GM23338 (cell line): ENCODE measurements at regions not wholly inside any gene's neighbourhood (a gene's known extent, or its start where the extent isn't known, plus 50 kb on each side); places are given as distances from the start of the nearest gene placed in this dataset.

ENCODE experiments used
- ATAC-seq: fragments of 200-7000 bp; cut with Tn5 transposase; 3 replicates; pipeline ENCODE4 v1.9.1; 2020
- DNase-seq: peaks from one replicate; pipeline ENCODE4 v3.0.0-alpha.2; 2015; ENCODE audit warnings: low spot score
- H2AFZ ChIP-seq: fragments of 200-600 bp; sonication (generic); 2 replicates; pipeline ENCODE4 v1.8.0; 2016; ENCODE audit warnings: antibody characterized with exemption, mild to moderate bottlenecking, moderate library complexity
- H3F3A ChIP-seq: fragments of 200-600 bp; sonication (generic); replicated peaks from 2 replicates; pipeline ENCODE4 v1.8.0; 2017; ENCODE audit warnings: antibody characterized with exemption, mixed run types, low read depth
- H3K27ac ChIP-seq: fragments of 200-600 bp; sonication (generic); 2 replicates; pipeline ENCODE4 v1.6.1; 2016; ENCODE audit warnings: low read depth
- H3K27me3 ChIP-seq: fragments of 200-600 bp; sonication (generic); 2 replicates; pipeline ENCODE4 v1.8.0; 2016; ENCODE audit warnings: mild to moderate bottlenecking, mixed run types, moderate library complexity; ENCODE audit not compliant: insufficient read depth
- H3K36me3 ChIP-seq: fragments of 200-600 bp; sonication (generic); 2 replicates; pipeline ENCODE4 v1.8.0; 2016; ENCODE audit warnings: mild to moderate bottlenecking; ENCODE audit not compliant: insufficient read depth
- H3K4me1 ChIP-seq: fragments of 200-600 bp; sonication (generic); 2 replicates; pipeline ENCODE4 v1.8.0; 2016; ENCODE audit warnings: mild to moderate bottlenecking, moderate library complexity; ENCODE audit not compliant: insufficient read depth
- H3K4me2 ChIP-seq: fragments of 200-600 bp; sonication (generic); 2 replicates; pipeline ENCODE4 v1.7.1; 2017; ENCODE audit warnings: mixed run types
- H3K4me3 ChIP-seq: fragments of 200-600 bp; sonication (generic); 2 replicates; pipeline ENCODE4 v1.6.1; 2016; ENCODE audit warnings: mixed run types
- H3K79me2 ChIP-seq: fragments of 200-600 bp; sonication (generic); replicated peaks from 2 replicates; pipeline ENCODE4 v1.8.0; 2017; ENCODE audit warnings: mild to moderate bottlenecking; ENCODE audit not compliant: insufficient read depth
- H3K9me2 ChIP-seq: fragments of 200-600 bp; sonication (generic); 2 replicates; pipeline ENCODE4 v1.8.0; 2017; ENCODE audit not compliant: insufficient read depth
- H4K20me1 ChIP-seq: fragments of 200-600 bp; sonication (generic); replicated peaks from 2 replicates; pipeline ENCODE4 v1.8.0; 2017; ENCODE audit warnings: mild to moderate bottlenecking; ENCODE audit not compliant: insufficient read depth
- H3K27ac Mint-ChIP-seq: 2 replicates; pipeline ENCODE4 v1.8.0; 2020; ENCODE audit warnings: inconsistent platforms, mild to moderate bottlenecking, moderate library complexity, mixed read lengths
- H3K27me3 Mint-ChIP-seq: 3 replicates; pipeline ENCODE4 v1.8.0; 2022; ENCODE audit warnings: low read depth, mild to moderate bottlenecking, moderate library complexity, mixed read lengths, inconsistent platforms; ENCODE audit not compliant: insufficient read depth, poor library complexity
- H3K36me3 Mint-ChIP-seq: 3 replicates; pipeline ENCODE4 v1.8.0; 2021; ENCODE audit warnings: low read depth, mild to moderate bottlenecking, inconsistent platforms, moderate library complexity, mixed read lengths
- H3K4me1 Mint-ChIP-seq: 3 replicates; pipeline ENCODE4 v1.8.0; 2020; ENCODE audit warnings: mild to moderate bottlenecking, inconsistent platforms, mixed read lengths
- H3K4me3 Mint-ChIP-seq: 3 replicates; pipeline ENCODE4 v1.8.0; 2021; ENCODE audit warnings: moderate library complexity, mild to moderate bottlenecking, inconsistent platforms, mixed read lengths
- H3K9me3 Mint-ChIP-seq: 3 replicates; pipeline ENCODE4 v1.8.0; 2020; ENCODE audit warnings: moderate library complexity, mild to moderate bottlenecking, inconsistent platforms, mixed read lengths
- CREB1 ChIP-seq: fragments of 250-450 bp; sonication (Bioruptor Pico); IDR thresholded peaks from 2 replicates; pipeline ENCODE4 v1.5.0; 2020; ENCODE audit warnings: low read depth, mild to moderate bottlenecking, moderate library complexity
- CTCF ChIP-seq, 2 experiments: fragments of 200-600 bp in 1 of 2; sonication (generic) in 1 of 2; conservative IDR thresholded peaks; 2 replicates each; pipeline versions ENCODE4 v1.5.1 to v1.6.1; 2016 to 2017; ENCODE audit warnings: antibody characterized with exemption in 2 of 2, low read depth in 2 of 2, mild to moderate bottlenecking in 2 of 2, moderate library complexity in 1 of 2
- ETS1 ChIP-seq: IDR thresholded peaks from 2 replicates; pipeline ENCODE4 v1.6.1; 2016; ENCODE audit warnings: antibody characterized with exemption
- EZH2 ChIP-seq: fragments of 200-600 bp; sonication (generic); IDR thresholded peaks from one replicate; pipeline ENCODE4 v1.8.0; 2017; ENCODE audit warnings: antibody characterized with exemption, mild to moderate bottlenecking, low read depth; ENCODE audit not compliant: unreplicated experiment
- EZH2phosphoT487 ChIP-seq: fragments of 200-600 bp; sonication (generic); IDR thresholded peaks from one replicate; pipeline ENCODE4 v1.8.1; 2018; ENCODE audit warnings: antibody characterized with exemption; ENCODE audit not compliant: unreplicated experiment
- JUNB ChIP-seq: IDR thresholded peaks from one replicate; pipeline ENCODE4 v1.6.1; 2016; ENCODE audit warnings: antibody characterized with exemption; ENCODE audit not compliant: unreplicated experiment
- POLR2AphosphoS5 ChIP-seq: IDR thresholded peaks from 2 replicates; pipeline ENCODE4 v1.6.1; 2016; ENCODE audit warnings: antibody characterized with exemption, low read depth
- REST ChIP-seq: IDR thresholded peaks from one replicate; pipeline ENCODE4 v1.6.1; 2018; ENCODE audit warnings: antibody characterized with exemption; ENCODE audit not compliant: unreplicated experiment
- STAT1 ChIP-seq: IDR thresholded peaks from one replicate; pipeline ENCODE4 v1.6.1; 2016; ENCODE audit warnings: antibody characterized with exemption; ENCODE audit not compliant: unreplicated experiment
- TF ChIP-seq, protein P1 (sequence below): fragments of 250-450 bp; sonication (Bioruptor Pico); IDR thresholded peaks from 2 replicates; pipeline ENCODE4 v1.5.0; 2020; ENCODE audit warnings: mild to moderate bottlenecking, moderate library complexity

- DNase-seq = no peak
- Histone ChIP-seq H3K36me3 (no peaks in the 10 kb centered on the region), H3K4me1 (no peaks in the 10 kb centered on the region; the same call in 1 of the 2 replicates), H3K4me3 (no peak overlapping the region), H3K27me3 (no peaks in the 10 kb centered on the region), H3F3A (no peaks in the 10 kb centered on the region), H3K27ac (no peak overlapping the region), H3K9me2 (no peaks in the 10 kb centered on the region), H3K79me2 (no peaks in the 10 kb centered on the region), H3K4me2 (no peak overlapping the region), H2AFZ (no peak overlapping the region), H4K20me1 (no peaks in the 10 kb centered on the region)
- peaks cover 9% of the 10 kb centered on the region; the same call in 2 of the 3 replicates for H3K4me1 Mint-ChIP-seq
- peaks cover 2% of the 10 kb centered on the region for H3K27me3 Mint-ChIP-seq
- H3K4me3 Mint-ChIP-seq = no peak overlapping the region
- no peaks in the 10 kb centered on the region for H3K9me3 Mint-ChIP-seq
- no peak overlapping the region for H3K27ac Mint-ChIP-seq
- no peak for ATAC-seq
- TF ChIP-seq JUNB (no peak), REST (no peak), EZH2phosphoT487 (no peak), POLR2AphosphoS5 (no peak), CTCF (conservative IDR thresholded peaks at IDR 0.05; ENCODE audit: low read depth in 2 of 2) (no peak), CREB1 (CRISPR knock-in tag) (no peak), ETS1 (no peak), STAT1 (no peak), EZH2 (no peak)
- TF ChIP-seq, protein P1, sequence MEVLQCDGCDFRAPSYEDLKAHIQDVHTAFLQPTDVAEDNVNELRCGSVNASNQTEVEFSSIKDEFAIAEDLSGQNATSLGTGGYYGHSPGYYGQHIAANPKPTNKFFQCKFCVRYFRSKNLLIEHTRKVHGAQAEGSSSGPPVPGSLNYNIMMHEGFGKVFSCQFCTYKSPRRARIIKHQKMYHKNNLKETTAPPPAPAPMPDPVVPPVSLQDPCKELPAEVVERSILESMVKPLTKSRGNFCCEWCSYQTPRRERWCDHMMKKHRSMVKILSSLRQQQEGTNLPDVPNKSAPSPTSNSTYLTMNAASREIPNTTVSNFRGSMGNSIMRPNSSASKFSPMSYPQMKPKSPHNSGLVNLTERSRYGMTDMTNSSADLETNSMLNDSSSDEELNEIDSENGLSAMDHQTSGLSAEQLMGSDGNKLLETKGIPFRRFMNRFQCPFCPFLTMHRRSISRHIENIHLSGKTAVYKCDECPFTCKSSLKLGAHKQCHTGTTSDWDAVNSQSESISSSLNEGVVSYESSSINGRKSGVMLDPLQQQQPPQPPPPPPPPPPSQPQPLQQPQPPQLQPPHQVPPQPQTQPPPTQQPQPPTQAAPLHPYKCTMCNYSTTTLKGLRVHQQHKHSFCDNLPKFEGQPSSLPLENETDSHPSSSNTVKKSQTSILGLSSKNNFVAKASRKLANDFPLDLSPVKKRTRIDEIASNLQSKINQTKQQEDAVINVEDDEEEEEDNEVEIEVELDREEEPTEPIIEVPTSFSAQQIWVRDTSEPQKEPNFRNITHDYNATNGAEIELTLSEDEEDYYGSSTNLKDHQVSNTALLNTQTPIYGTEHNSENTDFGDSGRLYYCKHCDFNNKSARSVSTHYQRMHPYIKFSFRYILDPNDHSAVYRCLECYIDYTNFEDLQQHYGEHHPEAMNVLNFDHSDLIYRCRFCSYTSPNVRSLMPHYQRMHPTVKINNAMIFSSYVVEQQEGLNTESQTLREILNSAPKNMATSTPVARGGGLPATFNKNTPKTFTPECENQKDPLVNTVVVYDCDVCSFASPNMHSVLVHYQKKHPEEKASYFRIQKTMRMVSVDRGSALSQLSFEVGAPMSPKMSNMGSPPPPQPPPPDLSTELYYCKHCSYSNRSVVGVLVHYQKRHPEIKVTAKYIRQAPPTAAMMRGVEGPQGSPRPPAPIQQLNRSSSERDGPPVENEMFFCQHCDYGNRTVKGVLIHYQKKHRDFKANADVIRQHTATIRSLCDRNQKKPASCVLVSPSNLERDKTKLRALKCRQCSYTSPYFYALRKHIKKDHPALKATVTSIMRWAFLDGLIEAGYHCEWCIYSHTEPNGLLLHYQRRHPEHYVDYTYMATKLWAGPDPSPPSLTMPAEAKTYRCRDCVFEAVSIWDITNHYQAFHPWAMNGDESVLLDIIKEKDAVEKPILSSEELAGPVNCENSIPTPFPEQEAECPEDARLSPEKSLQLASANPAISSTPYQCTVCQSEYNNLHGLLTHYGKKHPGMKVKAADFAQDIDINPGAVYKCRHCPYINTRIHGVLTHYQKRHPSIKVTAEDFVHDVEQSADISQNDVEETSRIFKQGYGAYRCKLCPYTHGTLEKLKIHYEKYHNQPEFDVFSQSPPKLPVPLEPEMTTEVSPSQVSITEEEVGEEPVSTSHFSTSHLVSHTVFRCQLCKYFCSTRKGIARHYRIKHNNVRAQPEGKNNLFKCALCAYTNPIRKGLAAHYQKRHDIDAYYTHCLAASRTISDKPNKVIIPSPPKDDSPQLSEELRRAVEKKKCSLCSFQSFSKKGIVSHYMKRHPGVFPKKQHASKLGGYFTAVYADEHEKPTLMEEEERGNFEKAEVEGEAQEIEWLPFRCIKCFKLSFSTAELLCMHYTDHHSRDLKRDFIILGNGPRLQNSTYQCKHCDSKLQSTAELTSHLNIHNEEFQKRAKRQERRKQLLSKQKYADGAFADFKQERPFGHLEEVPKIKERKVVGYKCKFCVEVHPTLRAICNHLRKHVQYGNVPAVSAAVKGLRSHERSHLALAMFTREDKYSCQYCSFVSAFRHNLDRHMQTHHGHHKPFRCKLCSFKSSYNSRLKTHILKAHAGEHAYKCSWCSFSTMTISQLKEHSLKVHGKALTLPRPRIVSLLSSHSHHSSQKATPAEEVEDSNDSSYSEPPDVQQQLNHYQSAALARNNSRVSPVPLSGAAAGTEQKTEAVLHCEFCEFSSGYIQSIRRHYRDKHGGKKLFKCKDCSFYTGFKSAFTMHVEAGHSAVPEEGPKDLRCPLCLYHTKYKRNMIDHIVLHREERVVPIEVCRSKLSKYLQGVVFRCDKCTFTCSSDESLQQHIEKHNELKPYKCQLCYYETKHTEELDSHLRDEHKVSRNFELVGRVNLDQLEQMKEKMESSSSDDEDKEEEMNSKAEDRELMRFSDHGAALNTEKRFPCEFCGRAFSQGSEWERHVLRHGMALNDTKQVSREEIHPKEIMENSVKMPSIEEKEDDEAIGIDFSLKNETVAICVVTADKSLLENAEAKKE (CRISPR knock-in tag) = no peak
- H3K36me3 Mint-ChIP-seq = no peaks in the 10 kb centered on the region
Observed at GRCh38 chr6:72534236-72534635, 87.6 kb upstream of the KCNQ5 start.
